ENCODE measurements at regions not wholly inside any gene's neighbourhood (a gene's known extent, or its start where the extent isn't known, plus 50 kb on each side); places are given as distances from the start of the nearest gene placed in this dataset.

GRCh38 chr2:5969303-5969702, 277.1 kb downstream of the SOX11 start:
- TF ChIP-seq, protein P1, sequence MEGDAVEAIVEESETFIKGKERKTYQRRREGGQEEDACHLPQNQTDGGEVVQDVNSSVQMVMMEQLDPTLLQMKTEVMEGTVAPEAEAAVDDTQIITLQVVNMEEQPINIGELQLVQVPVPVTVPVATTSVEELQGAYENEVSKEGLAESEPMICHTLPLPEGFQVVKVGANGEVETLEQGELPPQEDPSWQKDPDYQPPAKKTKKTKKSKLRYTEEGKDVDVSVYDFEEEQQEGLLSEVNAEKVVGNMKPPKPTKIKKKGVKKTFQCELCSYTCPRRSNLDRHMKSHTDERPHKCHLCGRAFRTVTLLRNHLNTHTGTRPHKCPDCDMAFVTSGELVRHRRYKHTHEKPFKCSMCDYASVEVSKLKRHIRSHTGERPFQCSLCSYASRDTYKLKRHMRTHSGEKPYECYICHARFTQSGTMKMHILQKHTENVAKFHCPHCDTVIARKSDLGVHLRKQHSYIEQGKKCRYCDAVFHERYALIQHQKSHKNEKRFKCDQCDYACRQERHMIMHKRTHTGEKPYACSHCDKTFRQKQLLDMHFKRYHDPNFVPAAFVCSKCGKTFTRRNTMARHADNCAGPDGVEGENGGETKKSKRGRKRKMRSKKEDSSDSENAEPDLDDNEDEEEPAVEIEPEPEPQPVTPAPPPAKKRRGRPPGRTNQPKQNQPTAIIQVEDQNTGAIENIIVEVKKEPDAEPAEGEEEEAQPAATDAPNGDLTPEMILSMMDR (IDR thresholded peaks at IDR 0.05) = no peak
- TF ChIP-seq POLR2A (IDR thresholded peaks at IDR 0.05) = no peak

Data from Peyer's patch (tissue), 4 donors.